Activated gamma-delta T cell (primary cell): ENCODE measurements at regions not wholly inside any gene's neighbourhood (a gene's known extent, or its start where the extent isn't known, plus 50 kb on each side); places are given as distances from the start of the nearest gene placed in this dataset.
"Not testable (repeated sequence)": the region's sequence is repeated elsewhere in the genome, so short reads cannot be mapped to it uniquely, and the experiment has no call there.

Experiments used
- DNase-seq: peaks from one replicate; lab custom pipeline; 2025; lab: John Stamatoyannopoulos, UW

DNA sequence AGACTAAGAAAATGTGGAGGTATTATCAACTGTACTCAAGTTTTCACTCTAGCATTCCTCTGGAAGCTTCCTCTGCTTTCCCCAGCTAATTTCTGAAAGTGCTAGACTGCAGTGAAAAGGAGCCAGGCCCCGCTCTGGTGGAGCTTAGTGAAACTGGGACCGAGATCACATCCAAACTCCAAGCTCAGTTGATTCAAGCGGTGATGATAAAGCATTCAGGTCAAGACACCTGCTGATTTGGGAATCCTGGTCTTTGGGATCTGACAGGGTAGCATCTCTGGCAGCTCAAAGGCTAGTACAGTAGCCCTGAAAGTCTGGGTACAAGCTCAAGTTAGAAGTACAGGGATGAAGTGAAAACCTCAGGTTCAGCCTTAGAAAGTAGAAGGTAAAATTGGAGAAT is 120.2 kb upstream of the CRIM1 start:
- DNase-seq, result no peak

DNA sequence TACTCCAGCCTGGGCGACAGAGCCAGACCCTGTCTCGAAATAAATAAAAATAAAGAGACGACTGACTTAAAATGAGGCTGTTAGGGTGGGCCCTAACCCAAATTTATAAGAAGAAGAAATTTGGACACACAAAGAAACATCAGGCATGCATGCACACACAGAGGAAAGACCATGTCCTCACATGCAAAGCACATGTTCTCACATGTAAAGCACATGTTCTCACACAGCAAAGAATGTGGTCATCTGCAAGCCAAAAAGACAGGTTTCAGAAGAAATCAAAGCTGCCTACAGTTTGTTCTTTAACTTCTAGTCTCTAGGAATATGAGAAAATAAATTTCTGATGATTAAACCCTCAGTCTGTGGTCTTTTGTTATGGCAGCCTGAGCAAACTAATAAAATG is 132.3 kb upstream of the CRIM1 start:
- no peak for DNase-seq

DNA sequence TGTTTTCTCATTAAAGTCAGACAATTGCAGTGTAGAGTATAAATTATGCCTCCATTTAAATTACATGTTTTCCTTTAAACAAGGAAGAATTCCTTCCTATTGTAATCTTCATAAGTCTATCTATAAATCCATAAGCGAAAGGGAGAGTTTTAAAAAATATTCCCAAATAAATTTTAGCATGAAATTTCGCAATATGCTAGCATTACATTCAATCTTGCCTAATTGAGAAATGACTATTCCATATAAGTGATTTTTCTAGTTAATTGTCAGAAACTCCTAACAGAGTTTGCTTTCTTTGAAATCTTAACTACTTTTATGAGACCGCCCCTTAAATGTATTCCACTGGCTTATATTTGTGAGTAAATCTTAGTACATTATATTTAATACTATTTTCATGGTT is 133.1 kb upstream of the CRIM1 start:
- no peak for DNase-seq

DNA sequence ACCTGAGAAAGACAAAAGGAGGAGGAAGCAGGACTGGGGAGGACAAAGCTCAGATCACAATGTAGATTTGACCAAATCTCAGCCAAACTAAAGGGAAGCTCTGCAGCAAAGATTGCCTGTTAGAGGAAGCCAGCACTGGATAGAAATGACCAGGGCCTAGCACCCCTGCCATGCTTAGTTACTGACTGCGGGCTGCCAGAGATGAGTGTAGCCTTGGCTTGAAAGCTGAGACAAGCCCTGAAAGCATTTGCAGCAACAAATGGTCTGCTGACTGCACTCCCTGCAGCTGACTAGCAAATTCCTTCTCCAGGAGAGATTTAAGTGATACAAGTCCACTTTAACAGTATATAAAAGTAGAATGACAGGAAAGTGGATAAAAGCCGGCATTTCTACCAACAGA is 140.9 kb upstream of the CRIM1 start:
- no peak for DNase-seq

DNA sequence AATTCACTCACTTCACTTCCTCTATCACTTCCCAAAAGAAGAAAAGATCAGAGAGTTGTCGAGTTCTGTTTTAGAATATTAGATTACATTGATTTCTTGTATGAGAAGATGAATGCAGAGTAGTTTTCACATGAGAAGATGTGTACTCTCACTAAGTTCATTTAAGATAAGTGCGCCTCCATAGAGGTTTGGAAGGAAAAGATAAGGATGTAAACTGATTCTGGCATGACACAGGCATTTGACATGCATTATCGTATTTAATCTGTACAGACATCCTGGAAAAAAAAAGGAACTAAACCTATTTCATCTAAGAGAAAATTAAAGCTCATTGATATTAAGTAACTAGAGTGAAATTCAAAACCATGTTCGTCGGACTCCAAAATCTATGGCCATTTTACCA is 152.2 kb upstream of the CRIM1 start:
- no peak for DNase-seq

GRCh38 chr2:36197181-36197971 is 158.2 kb upstream of the CRIM1 start:
- DNase-seq, result no peak

GRCh38 chr2:36193680-36194079 is 161.9 kb upstream of the CRIM1 start:
- no peak for DNase-seq

DNA sequence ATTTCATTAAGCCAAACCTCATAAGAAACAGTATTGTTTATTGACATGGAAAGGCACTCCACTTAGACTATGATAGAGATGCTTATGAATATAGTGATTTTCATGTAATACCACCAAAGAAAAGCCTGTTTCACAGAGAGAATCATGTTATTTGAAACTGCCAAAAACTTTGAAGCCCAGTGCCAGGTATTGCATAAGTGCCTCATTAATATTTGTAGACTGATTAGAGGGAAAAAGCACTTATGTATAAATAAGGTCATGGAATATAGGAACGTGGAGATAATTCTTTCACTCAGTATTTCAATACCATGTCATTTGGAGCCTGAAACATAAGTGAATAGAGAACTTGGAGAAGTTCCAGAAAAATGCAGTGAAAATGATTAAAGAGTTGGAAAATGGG is 162.6 kb upstream of the CRIM1 start:
- DNase-seq, result no peak

- DNase-seq, result no peak
Measured at GRCh38 chr2:36190097-36190496, 165.5 kb upstream of the CRIM1 start.

- no peak for DNase-seq
Measured at GRCh38 chr2:36185624-36186023, 170.0 kb upstream of the CRIM1 start.

- no peak for DNase-seq
Measured at GRCh38 chr2:36184848-36185247, 170.7 kb upstream of the CRIM1 start.

GRCh38 chr2:36180789-36181482 is 174.6 kb upstream of the CRIM1 start:
- DNase-seq, result not testable (repeated sequence)

GRCh38 chr2:36180293-36180692 is 175.3 kb upstream of the CRIM1 start:
- DNase-seq, result peak; percentile 13

- peak; percentile 4 for DNase-seq
Measured at GRCh38 chr2:36179668-36180269, 175.8 kb upstream of the CRIM1 start.

DNA sequence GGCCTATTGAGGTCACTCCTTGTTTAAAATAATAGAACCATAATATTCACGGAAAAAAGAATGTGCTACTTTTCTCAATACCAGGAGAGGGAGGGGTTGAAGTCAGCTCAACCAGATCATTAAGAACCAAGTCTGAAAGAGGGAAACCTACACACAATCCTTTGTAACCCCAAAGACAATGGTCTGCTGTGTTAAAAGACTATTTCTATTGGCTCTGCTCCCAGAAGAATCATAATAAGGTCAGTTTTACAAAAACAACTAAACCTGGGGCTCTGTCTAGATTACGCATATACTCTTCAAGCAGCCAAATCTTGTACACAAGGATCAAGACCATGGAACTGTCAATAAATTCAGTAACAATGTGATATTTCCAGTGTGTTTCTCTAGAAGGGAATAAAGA is 177.2 kb upstream of the CRIM1 start:
- no peak for DNase-seq

DNA sequence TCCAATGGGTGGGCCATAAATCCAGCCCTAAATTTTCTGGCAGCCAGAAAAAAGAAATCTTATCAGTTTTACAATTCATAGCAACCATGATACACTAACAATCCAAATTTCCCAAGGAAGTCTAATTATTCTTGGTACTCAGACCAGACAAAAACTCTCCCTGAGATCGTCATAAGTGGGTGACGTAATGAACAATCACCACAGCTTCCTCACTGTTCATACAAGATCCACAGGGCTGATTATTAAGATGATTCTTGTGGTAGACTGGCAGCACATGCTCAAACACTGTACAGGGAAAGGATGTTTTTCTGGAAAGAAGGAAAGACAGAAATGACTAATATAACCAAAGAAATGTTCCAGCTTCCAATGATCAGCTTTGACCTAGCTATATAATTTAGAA is 178.3 kb upstream of the CRIM1 start:
- no peak for DNase-seq

GRCh38 chr2:36174920-36175319 is 180.7 kb upstream of the CRIM1 start:
- no peak for DNase-seq

- DNase-seq, result no peak
Measured at GRCh38 chr2:36173760-36174404, 181.7 kb upstream of the CRIM1 start.

- no peak for DNase-seq
Measured at GRCh38 chr2:36172824-36173223, 182.8 kb upstream of the CRIM1 start.

- no peak for DNase-seq
Measured at GRCh38 chr2:36170805-36171204, 184.8 kb upstream of the CRIM1 start.

DNA sequence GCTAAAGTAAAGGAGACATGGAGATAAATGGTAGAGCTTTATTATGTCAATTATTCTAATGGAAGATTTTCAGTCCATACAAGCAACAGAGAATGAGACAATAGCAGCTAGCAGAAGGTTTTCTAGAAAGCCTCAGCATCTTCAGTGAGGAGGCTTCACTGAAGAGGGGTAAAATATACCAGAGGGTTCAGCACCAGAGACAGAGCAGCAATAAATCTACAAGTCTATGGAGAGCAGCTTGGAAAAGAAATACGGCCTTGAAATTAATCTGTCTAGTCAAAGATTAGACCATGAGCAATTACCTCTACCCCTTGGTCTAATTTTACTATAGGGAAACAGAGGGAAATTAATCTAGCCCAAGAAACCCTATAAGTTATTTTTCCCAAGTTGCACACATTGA is 185.7 kb upstream of the CRIM1 start:
- no peak for DNase-seq

DNA sequence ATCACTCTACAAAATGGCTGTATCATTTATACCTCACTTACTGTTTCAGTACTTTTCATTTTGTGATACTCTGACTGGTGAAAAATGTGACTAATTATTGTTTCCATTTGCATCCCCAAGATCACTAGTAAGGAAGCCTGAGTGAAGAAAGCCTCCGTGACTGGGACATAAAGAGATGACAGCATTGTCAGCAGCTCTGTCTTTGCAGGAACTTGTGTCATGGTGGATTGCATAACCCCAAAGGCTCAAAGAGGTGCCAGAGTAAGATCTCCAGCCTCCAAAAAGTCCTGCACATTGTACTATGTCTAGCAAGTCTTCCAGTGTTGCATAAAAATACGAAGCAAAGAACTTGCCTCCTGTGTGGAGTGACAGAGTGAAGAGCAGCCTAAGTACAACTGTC is 187.5 kb upstream of the CRIM1 start:
- DNase-seq, result no peak

- DNase-seq, result no peak
Measured at GRCh38 chr2:36165132-36165531, 190.4 kb upstream of the CRIM1 start.
